GM12875 (cell line): ENCODE measurements at regions not wholly inside any gene's neighbourhood (a gene's known extent, or its start where the extent isn't known, plus 50 kb on each side); places are given as distances from the start of the nearest gene placed in this dataset.

Experiments used
- H3K4me3 ChIP-seq: one replicate; pipeline ENCODE4 v1.5.1; 2011; ENCODE audit warnings: low read depth, low read length, control low read depth
- TF ChIP-seq, protein P1 (sequence below): IDR thresholded peaks from 2 replicates; pipeline ENCODE4 v1.5.1; 2011; ENCODE audit warnings: low read depth, mild to moderate bottlenecking, control low read depth, inconsistent platforms, low read length, moderate library complexity, borderline replicate concordance; ENCODE audit not compliant: insufficient read depth

DNA sequence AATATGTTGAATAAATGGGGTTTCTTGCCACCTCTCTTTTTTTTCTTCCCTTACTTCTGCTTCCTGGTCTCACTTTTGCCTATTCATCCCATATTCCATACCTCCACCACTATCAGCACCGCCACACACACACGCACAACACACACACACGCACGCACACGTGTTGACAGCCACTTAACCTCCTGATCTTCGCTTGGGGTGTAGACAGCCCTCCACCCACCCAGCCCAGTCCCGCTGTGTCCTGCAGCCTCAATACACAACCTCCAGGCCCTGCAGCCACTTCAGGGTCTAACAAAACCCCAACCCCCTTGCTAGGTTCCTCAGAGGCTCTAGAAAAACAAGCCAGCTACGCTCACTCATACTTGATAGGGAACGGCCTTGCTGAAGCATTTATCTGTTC, 72.3 kb downstream of the LINC00237 start:
- no peak overlapping the region for H3K4me3 ChIP-seq
- TF ChIP-seq, protein P1, sequence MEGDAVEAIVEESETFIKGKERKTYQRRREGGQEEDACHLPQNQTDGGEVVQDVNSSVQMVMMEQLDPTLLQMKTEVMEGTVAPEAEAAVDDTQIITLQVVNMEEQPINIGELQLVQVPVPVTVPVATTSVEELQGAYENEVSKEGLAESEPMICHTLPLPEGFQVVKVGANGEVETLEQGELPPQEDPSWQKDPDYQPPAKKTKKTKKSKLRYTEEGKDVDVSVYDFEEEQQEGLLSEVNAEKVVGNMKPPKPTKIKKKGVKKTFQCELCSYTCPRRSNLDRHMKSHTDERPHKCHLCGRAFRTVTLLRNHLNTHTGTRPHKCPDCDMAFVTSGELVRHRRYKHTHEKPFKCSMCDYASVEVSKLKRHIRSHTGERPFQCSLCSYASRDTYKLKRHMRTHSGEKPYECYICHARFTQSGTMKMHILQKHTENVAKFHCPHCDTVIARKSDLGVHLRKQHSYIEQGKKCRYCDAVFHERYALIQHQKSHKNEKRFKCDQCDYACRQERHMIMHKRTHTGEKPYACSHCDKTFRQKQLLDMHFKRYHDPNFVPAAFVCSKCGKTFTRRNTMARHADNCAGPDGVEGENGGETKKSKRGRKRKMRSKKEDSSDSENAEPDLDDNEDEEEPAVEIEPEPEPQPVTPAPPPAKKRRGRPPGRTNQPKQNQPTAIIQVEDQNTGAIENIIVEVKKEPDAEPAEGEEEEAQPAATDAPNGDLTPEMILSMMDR: no peak

DNA sequence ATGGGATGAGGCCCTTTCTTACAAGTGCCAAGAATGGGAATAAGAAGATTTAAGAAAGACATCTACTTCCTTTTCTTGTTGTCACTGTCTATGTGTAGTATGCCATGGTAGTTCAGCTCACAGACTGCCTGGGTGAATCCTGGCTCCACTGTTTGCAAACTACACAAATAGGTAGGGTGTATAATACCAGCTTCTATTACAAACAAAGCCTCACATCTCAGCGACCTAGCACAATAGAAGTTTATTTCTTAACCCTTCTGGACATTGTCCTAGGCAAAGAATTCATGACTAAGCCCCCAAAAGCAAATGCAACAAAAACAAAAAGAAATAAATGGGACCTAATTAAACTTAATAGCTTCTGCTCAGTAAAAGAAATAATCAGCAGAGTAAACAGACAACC, 74.5 kb downstream of the LINC00237 start:
- TF ChIP-seq, protein P1: no peak
- no peak overlapping the region for H3K4me3 ChIP-seq

DNA sequence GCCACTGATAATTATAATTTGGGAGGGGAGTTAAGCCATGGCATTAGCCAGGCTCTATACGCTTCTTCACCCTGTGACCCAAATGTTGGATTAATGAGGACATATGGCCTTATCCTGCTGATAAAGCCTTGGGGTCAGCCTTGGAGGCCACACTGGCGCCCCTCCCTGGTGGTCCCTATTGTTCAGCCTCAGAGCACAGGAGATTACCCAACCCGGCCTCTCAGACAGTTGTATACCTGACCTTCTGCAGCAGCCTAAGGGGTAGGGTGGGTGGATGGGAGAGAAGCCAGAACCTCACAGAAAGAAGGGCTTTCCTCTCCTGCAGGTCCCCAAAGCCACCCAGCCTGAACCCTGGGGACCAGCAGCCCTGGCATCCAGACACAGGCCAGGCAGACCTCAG, 76.8 kb downstream of the LINC00237 start:
- TF ChIP-seq, protein P1: no peak

DNA sequence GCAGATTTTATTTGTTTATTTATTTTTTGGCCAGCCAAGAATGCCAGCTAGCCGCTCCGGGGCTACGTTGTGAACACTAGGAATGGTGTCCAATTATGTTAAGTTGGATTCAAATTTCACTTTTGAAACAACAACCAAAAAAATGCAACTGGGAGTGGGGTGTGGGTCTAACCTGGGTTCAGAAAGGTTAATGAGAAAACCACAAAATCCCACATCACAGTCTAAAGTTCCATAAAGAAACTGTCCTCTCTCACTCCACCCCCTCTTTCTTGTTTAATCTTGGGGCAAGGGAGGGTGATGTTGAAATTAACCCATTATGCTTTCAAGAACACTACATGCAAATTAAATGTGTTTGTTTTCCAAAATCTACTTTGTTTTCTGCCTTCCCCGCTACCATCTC, 77.2 kb downstream of the LINC00237 start:
- no peak overlapping the region for H3K4me3 ChIP-seq
- TF ChIP-seq, protein P1: no peak

More for the DNA sequence above, 76.8 kb downstream of the LINC00237 start:
- H3K4me3 ChIP-seq: no peak overlapping the region

DNA sequence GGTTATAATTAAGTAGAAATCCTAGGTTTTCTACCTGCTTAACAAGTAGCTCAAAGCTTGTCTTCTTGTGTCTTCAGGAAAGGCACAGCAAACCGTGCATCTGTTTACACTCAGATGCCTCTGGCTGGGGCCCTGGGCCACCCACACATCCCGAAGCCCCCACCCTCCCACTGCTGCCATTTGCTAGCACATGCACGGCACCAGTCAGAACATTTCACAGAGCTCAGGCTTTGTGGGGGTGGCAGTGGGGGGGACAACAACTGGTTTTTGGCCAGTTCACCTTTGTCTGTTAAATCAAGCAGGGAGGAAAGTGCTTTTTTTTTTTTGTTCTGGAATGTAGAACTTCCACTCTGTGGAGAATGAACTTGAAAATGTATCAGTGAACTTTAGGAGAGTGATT, 77.7 kb downstream of the LINC00237 start:
- TF ChIP-seq, protein P1: no peak
- H3K4me3 ChIP-seq: no peak overlapping the region

DNA sequence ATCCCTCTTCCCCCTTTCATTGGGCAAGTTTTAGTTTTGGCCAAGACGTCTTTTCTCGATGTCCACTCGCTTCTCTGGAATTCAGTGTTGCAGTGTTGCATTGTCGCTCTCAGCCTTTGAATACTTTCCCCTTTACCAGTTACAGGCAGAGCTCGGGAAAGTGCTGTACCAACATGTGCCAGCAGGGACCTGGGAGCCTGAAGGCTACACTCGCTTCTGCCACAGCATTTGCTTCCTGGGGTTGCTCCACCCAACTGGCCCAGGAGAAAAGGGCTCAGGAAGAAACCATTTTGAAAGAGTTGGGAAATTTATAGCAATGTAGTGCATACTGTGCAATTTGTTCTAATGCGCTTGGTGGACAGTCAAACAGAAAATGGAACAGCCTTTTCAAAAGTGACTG, 78.6 kb downstream of the LINC00237 start:
- TF ChIP-seq, protein P1: peak; percentile 32; the same call in 1 of the 2 replicates
- no peak overlapping the region for H3K4me3 ChIP-seq

DNA sequence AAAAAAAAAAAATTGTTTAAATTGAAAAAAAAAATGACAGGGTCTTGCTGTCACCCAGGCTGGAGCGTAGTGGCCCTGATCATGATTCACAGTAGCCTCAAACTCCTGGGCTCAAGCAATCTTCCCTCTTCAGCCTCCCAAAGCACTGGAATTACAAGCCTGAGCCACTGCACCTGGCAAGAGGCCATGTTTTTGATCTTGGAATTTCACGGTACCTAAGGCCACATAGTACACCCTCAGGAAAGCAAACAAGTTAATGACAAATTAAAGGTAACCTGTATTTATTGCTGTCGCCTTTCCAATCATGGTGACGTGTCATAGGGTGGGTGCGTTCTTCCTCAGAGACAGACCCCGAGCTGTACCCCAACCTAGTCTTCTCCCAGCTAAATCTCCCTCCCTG, 79.2 kb downstream of the LINC00237 start:
- H3K4me3 ChIP-seq: no peak overlapping the region
- TF ChIP-seq, protein P1: no peak
